ENCODE measurements at regions not wholly inside any gene's neighbourhood (a gene's known extent, or its start where the extent isn't known, plus 50 kb on each side); places are given as distances from the start of the nearest gene placed in this dataset.

GRCh38 chr4:180103794-180104193, 2139.4 kb upstream of the TENM3 start:
- Histone ChIP-seq H3K36me3 (ENCODE audit: insufficient read depth) (no peaks in the 10 kb centered on the region), H4K20me1 (ENCODE audit: insufficient read depth) (no peaks in the 10 kb centered on the region), H3K79me2 (ENCODE audit: insufficient read depth, low read depth) (no peaks in the 10 kb centered on the region), H3K27ac (no peak overlapping the region), H3K9ac (no peak overlapping the region), H3K27me3 (ENCODE audit: insufficient read depth, low read depth) (no peaks in the 10 kb centered on the region), H2AFZ (ENCODE audit: low read depth) (no peak overlapping the region), H3K4me1 (ENCODE audit: low read depth, poor library complexity, severe bottlenecking) (peaks cover 6% of the 10 kb centered on the region), H3K4me3 (IDR thresholded peaks at IDR 0.05; ENCODE audit: insufficient read depth, low read depth, low read length) (no peak overlapping the region), H3K4me2 (no peak overlapping the region)
- TF ChIP-seq CTCF (conservative IDR thresholded peaks at IDR 0.05; ENCODE audit: low read depth, low read length) = no peak

- no peak for TF ChIP-seq CTCF (conservative IDR thresholded peaks at IDR 0.05; ENCODE audit: low read depth, low read length)
- Histone ChIP-seq H3K79me2 (ENCODE audit: insufficient read depth, low read depth) (no peaks in the 10 kb centered on the region), H2AFZ (ENCODE audit: low read depth) (no peak overlapping the region), H3K9ac (no peak overlapping the region), H3K36me3 (ENCODE audit: insufficient read depth) (no peaks in the 10 kb centered on the region), H3K27me3 (ENCODE audit: insufficient read depth, low read depth) (no peaks in the 10 kb centered on the region), H4K20me1 (ENCODE audit: insufficient read depth) (no peaks in the 10 kb centered on the region), H3K4me1 (ENCODE audit: low read depth, poor library complexity, severe bottlenecking) (no peaks in the 10 kb centered on the region), H3K4me3 (IDR thresholded peaks at IDR 0.05; ENCODE audit: insufficient read depth, low read depth, low read length) (no peak overlapping the region), H3K27ac (no peak overlapping the region), H3K4me2 (no peak overlapping the region)
These were observed 2137.8 kb upstream of the TENM3 start for GRCh38 chr4:180105362-180105761.

GRCh38 chr4:180106122-180106521, 2137.1 kb upstream of the TENM3 start:
- no peak overlapping the region for H3K27ac ChIP-seq
- no peaks in the 10 kb centered on the region for H3K79me2 ChIP-seq (ENCODE audit: insufficient read depth, low read depth)
- no peak overlapping the region for H2AFZ ChIP-seq (ENCODE audit: low read depth)
- no peak overlapping the region for H3K9ac ChIP-seq
- H4K20me1 ChIP-seq (ENCODE audit: insufficient read depth) = no peaks in the 10 kb centered on the region
- H3K4me3 ChIP-seq (IDR thresholded peaks at IDR 0.05; ENCODE audit: insufficient read depth, low read depth, low read length) = no peak overlapping the region
- no peak for TF ChIP-seq CTCF (conservative IDR thresholded peaks at IDR 0.05; ENCODE audit: low read depth, low read length)
- H3K4me1 ChIP-seq (ENCODE audit: low read depth, poor library complexity, severe bottlenecking) = no peaks in the 10 kb centered on the region
- H3K36me3 ChIP-seq (ENCODE audit: insufficient read depth) = no peaks in the 10 kb centered on the region
- no peaks in the 10 kb centered on the region for H3K27me3 ChIP-seq (ENCODE audit: insufficient read depth, low read depth)
- no peak overlapping the region for H3K4me2 ChIP-seq

GRCh38 chr4:180106997-180107396, 2136.2 kb upstream of the TENM3 start:
- Histone ChIP-seq H3K27me3 (ENCODE audit: insufficient read depth, low read depth) (no peaks in the 10 kb centered on the region), H3K9ac (no peak overlapping the region), H3K4me2 (no peak overlapping the region), H4K20me1 (ENCODE audit: insufficient read depth) (no peaks in the 10 kb centered on the region), H2AFZ (ENCODE audit: low read depth) (no peak overlapping the region), H3K36me3 (ENCODE audit: insufficient read depth) (no peaks in the 10 kb centered on the region), H3K27ac (no peak overlapping the region), H3K4me1 (ENCODE audit: low read depth, poor library complexity, severe bottlenecking) (no peaks in the 10 kb centered on the region), H3K79me2 (ENCODE audit: insufficient read depth, low read depth) (no peaks in the 10 kb centered on the region), H3K4me3 (IDR thresholded peaks at IDR 0.05; ENCODE audit: insufficient read depth, low read depth, low read length) (no peak overlapping the region)
- TF ChIP-seq CTCF (conservative IDR thresholded peaks at IDR 0.05; ENCODE audit: low read depth, low read length) = no peak

GRCh38 chr4:180116840-180117239, 2126.4 kb upstream of the TENM3 start:
- no peaks in the 10 kb centered on the region for H3K36me3 ChIP-seq (ENCODE audit: insufficient read depth)
- H4K20me1 ChIP-seq (ENCODE audit: insufficient read depth) = no peaks in the 10 kb centered on the region
- no peak overlapping the region for H3K4me2 ChIP-seq
- H3K9ac ChIP-seq = no peak overlapping the region
- no peak overlapping the region for H2AFZ ChIP-seq (ENCODE audit: low read depth)
- TF ChIP-seq CTCF (conservative IDR thresholded peaks at IDR 0.05; ENCODE audit: low read depth, low read length) = no peak
- H3K4me3 ChIP-seq (IDR thresholded peaks at IDR 0.05; ENCODE audit: insufficient read depth, low read depth, low read length) = no peak overlapping the region
- no peaks in the 10 kb centered on the region for H3K79me2 ChIP-seq (ENCODE audit: insufficient read depth, low read depth)
- H3K27me3 ChIP-seq (ENCODE audit: insufficient read depth, low read depth) = no peaks in the 10 kb centered on the region
- H3K4me1 ChIP-seq (ENCODE audit: low read depth, poor library complexity, severe bottlenecking) = no peaks in the 10 kb centered on the region
- H3K27ac ChIP-seq = no peak overlapping the region

All from KMS-11 (cell line).